HCT116 (cell line): ENCODE measurements at regions not wholly inside any gene's neighbourhood (a gene's known extent, or its start where the extent isn't known, plus 50 kb on each side); places are given as distances from the start of the nearest gene placed in this dataset.

Source experiments
- ATAC-seq: fragments of 200-7000 bp; cut with Tn5 transposase; 2 replicates; pipeline ENCODE4 v1.9.1; 2020; ENCODE audit warnings: mild to moderate bottlenecking, moderate library complexity
- BruUV-seq: library from RNA; stranded (reverse); fragments of 400-500 nt; replicated peaks from 2 replicates; lab custom pipeline; 2021; lab: Mats Ljungman, UMichigan
- CTCF ChIA-PET: fragments of 300-600 bp; sonication (Branson Sonifier 250); formaldehyde crosslinking; loops from one replicate; lab custom pipeline; 2021; ENCODE audit warnings: antibody characterized with exemption; lab: Charles Lee
- POLR2A ChIA-PET: fragments of 300-600, 350-600 bp; sonication (Branson Sonifier 250); formaldehyde crosslinking; loops from one replicate; lab custom pipeline; 2021; ENCODE audit warnings: antibody characterized with exemption; lab: Charles Lee
- RAD21 ChIA-PET, 2 experiments: fragments of 300-600 bp; sonication (Branson Sonifier 250); formaldehyde crosslinking; loops; one replicate each; lab custom pipeline; 2023; ENCODE audit warnings: low total read pairs in 2 of 2; ENCODE audit not compliant: uncharacterized antibody in 2 of 2, unreplicated experiment in 2 of 2, low non-redundant PET in 1 of 2; lab: Charles Lee
- DNase-seq: peaks from one replicate; pipeline ENCODE4 v3.0.0-alpha.2; 2010; ENCODE audit warnings: low read depth, low spot score
- H2AFZ ChIP-seq: fragments of 200-600 bp; shearing (Covaris generic), sonication (generic); 2 replicates; pipeline ENCODE4 v1.6.1; 2017; ENCODE audit warnings: low read depth, mixed run types, mixed read lengths, antibody characterized with exemption, low read length; ENCODE audit not compliant: poor library complexity, severe bottlenecking
- H3K27ac ChIP-seq: 2 replicates; pipeline ENCODE4 v1.5.1; 2012; ENCODE audit warnings: low read depth, low read length
- H3K27me3 ChIP-seq: fragments of 200-600 bp; sonication (generic); 2 replicates; pipeline ENCODE4 v1.6.1; 2016; ENCODE audit warnings: mixed run types, low read length, mixed read lengths; ENCODE audit not compliant: insufficient read depth
- H3K36me3 ChIP-seq, 2 experiments: fragments of 200-500 bp in 1 of 2; fragments of 200-600 bp in 1 of 2; sonication (Bioruptor generic) in 1 of 2; sonication (generic) in 1 of 2; 2 replicates each; pipeline versions ENCODE4 v1.5.1 to v1.6.1; 2014 to 2016; ENCODE audit warnings: low read length in 2 of 2, inconsistent platforms in 1 of 2, mixed read lengths in 1 of 2, mixed run types in 1 of 2; ENCODE audit not compliant: insufficient read depth in 2 of 2, control insufficient read depth in 1 of 2
- H3K4me1 ChIP-seq, 2 experiments: fragments of 200-600 bp in 1 of 2; sonication (generic) in 1 of 2; 2 replicates each; pipeline versions ENCODE4 v1.5.1 to v1.6.1; 2012 to 2017; ENCODE audit warnings: low read length in 2 of 2, inconsistent platforms in 1 of 2, mild to moderate bottlenecking in 1 of 2, mixed read lengths in 1 of 2, mixed run types in 1 of 2, moderate library complexity in 1 of 2; ENCODE audit not compliant: insufficient read depth in 2 of 2, control insufficient read depth in 1 of 2
- H3K4me2 ChIP-seq: fragments of 200-600 bp; sonication (generic); 2 replicates; pipeline ENCODE4 v1.6.1; 2017; ENCODE audit warnings: mixed run types, low read length, mixed read lengths
- H3K4me3 ChIP-seq, 2 experiments: fragments of 200-600 bp in 1 of 2; sonication (generic) in 1 of 2; replicated peaks in 1 of 2; 2 replicates each; pipeline ENCODE4 v1.5.1; 2011 to 2016; ENCODE audit warnings: low read length in 2 of 2, control low read depth in 1 of 2, low read depth in 1 of 2, mild to moderate bottlenecking in 1 of 2, mixed read lengths in 1 of 2, mixed run types in 1 of 2
- H3K79me2 ChIP-seq: fragments of 200-600 bp; sonication (generic); 2 replicates; pipeline ENCODE4 v1.6.1; 2017; ENCODE audit warnings: mild to moderate bottlenecking, mixed run types, low read length, moderate library complexity, mixed read lengths; ENCODE audit not compliant: insufficient read depth
- H3K9ac ChIP-seq: fragments of 200-600 bp; sonication (generic); 2 replicates; pipeline ENCODE4 v1.6.1; 2016; ENCODE audit warnings: low read length, mixed read lengths
- H3K9me2 ChIP-seq: fragments of 200-600 bp; sonication (generic), shearing (Covaris generic); 2 replicates; pipeline ENCODE4 v1.6.1; 2017; ENCODE audit warnings: mixed run types, mild to moderate bottlenecking, moderate library complexity; ENCODE audit not compliant: insufficient read depth
- H3K9me3 ChIP-seq, 2 experiments: fragments of 200-500 bp in 1 of 2; fragments of 200-600 bp in 1 of 2; sonication (Bioruptor generic) in 1 of 2; sonication (generic) in 1 of 2; 2 replicates each; pipeline ENCODE4 v1.6.1; 2014 to 2017; ENCODE audit warnings: low read length in 2 of 2, mixed read lengths in 2 of 2, inconsistent platforms in 1 of 2, low read depth in 1 of 2, mild to moderate bottlenecking in 1 of 2, mixed run types in 1 of 2, moderate library complexity in 1 of 2; ENCODE audit not compliant: control insufficient read depth in 1 of 2, insufficient read depth in 1 of 2
- H4K20me1 ChIP-seq: fragments of 200-600 bp; sonication (generic), shearing (Covaris generic); 2 replicates; pipeline ENCODE4 v1.6.1; 2017; ENCODE audit warnings: mixed run types, mild to moderate bottlenecking, moderate library complexity; ENCODE audit not compliant: insufficient read depth
- CBX3 ChIP-seq: IDR thresholded peaks from 2 replicates; pipeline ENCODE4 v1.6.1; 2012; ENCODE audit warnings: low read depth
- CEBPB ChIP-seq: IDR thresholded peaks from 2 replicates; pipeline ENCODE4 v1.6.1; 2012; ENCODE audit warnings: low read depth
- ELF1 ChIP-seq: IDR thresholded peaks from 2 replicates; pipeline ENCODE4 v1.6.1; 2012; ENCODE audit warnings: low read depth, borderline replicate concordance
- EZH2 ChIP-seq: fragments of 200-600 bp; sonication (generic); IDR thresholded peaks from 2 replicates; pipeline ENCODE4 v1.6.1; 2017; ENCODE audit warnings: antibody characterized with exemption, mixed run types
- FOSL1 ChIP-seq: IDR thresholded peaks from 2 replicates; pipeline ENCODE4 v1.6.1; 2012; ENCODE audit warnings: low read depth
- JUND ChIP-seq: IDR thresholded peaks from 2 replicates; pipeline ENCODE4 v1.6.1; 2012
- POLR2A ChIP-seq: IDR thresholded peaks from 2 replicates; pipeline ENCODE4 v1.7.0; 2011; ENCODE audit warnings: borderline replicate concordance; ENCODE audit not compliant: insufficient read depth, insufficient read length; ENCODE audit errors: extremely low read depth
- RAD21 ChIP-seq: IDR thresholded peaks from 2 replicates; pipeline ENCODE4 v1.6.1; 2012; ENCODE audit warnings: low read depth, mild to moderate bottlenecking
- SP1 ChIP-seq: IDR thresholded peaks from 2 replicates; pipeline ENCODE4 v1.6.1; 2012; ENCODE audit warnings: low read depth
- SRF ChIP-seq: IDR thresholded peaks from 2 replicates; pipeline ENCODE4 v1.6.1; 2012; ENCODE audit warnings: low read depth
- TCF7L2 ChIP-seq: IDR thresholded peaks from 2 replicates; pipeline ENCODE4 v1.7.0; 2011; ENCODE audit warnings: borderline replicate concordance, inconsistent platforms; ENCODE audit not compliant: insufficient read depth, insufficient read length; ENCODE audit errors: extremely low read depth
- ZNF274 ChIP-seq: fragments of 200-500 bp; sonication (Bioruptor generic); IDR thresholded peaks from 2 replicates; pipeline ENCODE4 v1.6.1; 2014; ENCODE audit warnings: mild to moderate bottlenecking, low read depth, low read length, inconsistent platforms
- intact Hi-C: fragments of 100-400 bp; cut with micrococcal nuclease; formaldehyde crosslinking; loops from 2 replicates; pipeline ENCODE4 v1.10.0; 2022
- TF ChIP-seq, protein P1 (sequence below): IDR thresholded peaks from 2 replicates; pipeline ENCODE4 v1.6.1; 2012
- TF ChIP-seq, protein P2 (sequence below): IDR thresholded peaks from 2 replicates; pipeline ENCODE4 v1.6.1; 2012
- TF ChIP-seq, protein P3 (sequence below): IDR thresholded peaks from 2 replicates; pipeline ENCODE4 v1.6.1; 2011; ENCODE audit warnings: mild to moderate bottlenecking, low read length, moderate library complexity; ENCODE audit not compliant: insufficient replicate concordance; ENCODE audit errors: extremely low read depth
- TF ChIP-seq, protein P4 (sequence below): IDR thresholded peaks from 2 replicates; pipeline ENCODE4 v1.6.1; 2012; ENCODE audit warnings: low read depth

DNA sequence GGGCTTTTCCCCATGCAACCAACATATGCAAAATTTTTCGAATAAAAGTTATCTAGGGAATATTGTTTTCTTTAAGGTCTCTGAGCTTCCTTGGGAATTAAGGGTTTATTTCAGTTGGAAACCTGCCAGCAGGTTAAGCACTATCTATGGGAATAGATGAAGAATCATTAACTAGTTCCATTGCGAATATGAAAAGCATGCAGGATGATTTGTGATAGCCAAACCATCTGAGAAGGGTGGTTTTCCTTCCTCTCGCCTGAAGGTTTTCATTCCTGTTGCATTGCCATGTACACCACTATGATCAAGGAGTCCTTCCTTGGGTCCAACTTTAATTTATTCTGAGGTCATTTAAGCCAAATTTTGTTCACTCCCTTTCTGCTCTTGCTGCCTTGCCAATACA lies 184.9 kb downstream of the NR2F2 start:
- Histone ChIP-seq H3K27ac (no peak overlapping the region), H3K79me2 (no peaks in the 10 kb centered on the region), H4K20me1 (no peaks in the 10 kb centered on the region), H3K4me3 (no peak overlapping the region), H3K9me3 (no peaks in the 10 kb centered on the region), H3K9me2 (no peaks in the 10 kb centered on the region), H3K4me2 (no peak overlapping the region), H2AFZ (no peak overlapping the region), H3K9ac (no peak overlapping the region), H3K4me1 (no peaks in the 10 kb centered on the region), H3K27me3 (peaks cover 42% of the 10 kb centered on the region), H3K36me3 (no peaks in the 10 kb centered on the region)
- ChIA-PET CTCF (no interaction called here), RAD21 (no interaction called here), POLR2A (no interaction called here)
- TF ChIP-seq TCF7L2 = no peak
- no peak for TF ChIP-seq SP1
- no peak for TF ChIP-seq CEBPB
- no peak for TF ChIP-seq SRF
- TF ChIP-seq, protein P1, sequence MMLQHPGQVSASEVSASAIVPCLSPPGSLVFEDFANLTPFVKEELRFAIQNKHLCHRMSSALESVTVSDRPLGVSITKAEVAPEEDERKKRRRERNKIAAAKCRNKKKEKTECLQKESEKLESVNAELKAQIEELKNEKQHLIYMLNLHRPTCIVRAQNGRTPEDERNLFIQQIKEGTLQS = no peak
- TF ChIP-seq JUND = no peak
- TF ChIP-seq FOSL1 = no peak
- TF ChIP-seq POLR2A = no peak
- TF ChIP-seq ELF1 = no peak
- TF ChIP-seq ZNF274 = no peak
- TF ChIP-seq, protein P2, sequence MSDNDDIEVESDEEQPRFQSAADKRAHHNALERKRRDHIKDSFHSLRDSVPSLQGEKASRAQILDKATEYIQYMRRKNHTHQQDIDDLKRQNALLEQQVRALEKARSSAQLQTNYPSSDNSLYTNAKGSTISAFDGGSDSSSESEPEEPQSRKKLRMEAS = no peak
- TF ChIP-seq CBX3 = no peak
- BruUV-seq = no TSS peak
- DNase-seq (no peak), ATAC-seq (no peak)
- intact Hi-C loops = no loop called here

DNA sequence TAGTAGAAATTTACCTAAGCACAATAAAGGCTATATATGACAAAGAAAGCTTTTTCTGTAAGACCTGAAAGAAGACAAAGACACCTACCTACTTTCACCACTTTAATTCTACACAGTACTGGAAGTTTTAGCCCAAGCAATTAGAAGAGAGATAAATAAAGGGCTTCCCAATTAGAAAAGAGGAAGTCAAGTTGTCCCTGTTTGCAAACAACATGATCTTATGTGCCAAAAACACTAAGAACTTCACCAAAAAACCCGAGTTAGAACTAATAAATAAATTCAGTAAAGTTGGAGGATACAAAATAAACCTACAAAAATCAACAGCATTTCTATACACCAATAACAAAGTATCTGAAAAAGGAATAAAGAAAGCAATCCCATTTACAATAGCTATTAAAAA lies 190.9 kb downstream of the NR2F2 start:
- no peaks in the 10 kb centered on the region for H3K9me3 ChIP-seq
- H3K9ac ChIP-seq = no peak overlapping the region
- ChIA-PET POLR2A (no interaction called here), CTCF (no interaction called here), RAD21 (no interaction called here)
- intact Hi-C loops = no loop called here
- H3K4me3 ChIP-seq = no peak overlapping the region
- H3K9me2 ChIP-seq = no peaks in the 10 kb centered on the region
- no peak for DNase-seq
- no peak overlapping the region for H3K27ac ChIP-seq
- no peak overlapping the region for H2AFZ ChIP-seq
- H3K27me3 ChIP-seq = peaks cover 20% of the 10 kb centered on the region
- no peak overlapping the region for H3K4me2 ChIP-seq
- H4K20me1 ChIP-seq = no peaks in the 10 kb centered on the region
- H3K79me2 ChIP-seq = no peaks in the 10 kb centered on the region
- no TSS peak for BruUV-seq
- no peaks in the 10 kb centered on the region; a peak in 1 of 4 replicates for H3K36me3 ChIP-seq
- ATAC-seq = no peak
- no peaks in the 10 kb centered on the region for H3K4me1 ChIP-seq
- TF ChIP-seq SRF (no peak), EZH2 (no peak), RAD21 (no peak)
- TF ChIP-seq, protein P3, sequence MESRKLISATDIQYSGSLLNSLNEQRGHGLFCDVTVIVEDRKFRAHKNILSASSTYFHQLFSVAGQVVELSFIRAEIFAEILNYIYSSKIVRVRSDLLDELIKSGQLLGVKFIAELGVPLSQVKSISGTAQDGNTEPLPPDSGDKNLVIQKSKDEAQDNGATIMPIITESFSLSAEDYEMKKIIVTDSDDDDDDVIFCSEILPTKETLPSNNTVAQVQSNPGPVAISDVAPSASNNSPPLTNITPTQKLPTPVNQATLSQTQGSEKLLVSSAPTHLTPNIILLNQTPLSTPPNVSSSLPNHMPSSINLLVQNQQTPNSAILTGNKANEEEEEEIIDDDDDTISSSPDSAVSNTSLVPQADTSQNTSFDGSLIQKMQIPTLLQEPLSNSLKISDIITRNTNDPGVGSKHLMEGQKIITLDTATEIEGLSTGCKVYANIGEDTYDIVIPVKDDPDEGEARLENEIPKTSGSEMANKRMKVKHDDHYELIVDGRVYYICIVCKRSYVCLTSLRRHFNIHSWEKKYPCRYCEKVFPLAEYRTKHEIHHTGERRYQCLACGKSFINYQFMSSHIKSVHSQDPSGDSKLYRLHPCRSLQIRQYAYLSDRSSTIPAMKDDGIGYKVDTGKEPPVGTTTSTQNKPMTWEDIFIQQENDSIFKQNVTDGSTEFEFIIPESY = no peak
- TF ChIP-seq, protein P4, sequence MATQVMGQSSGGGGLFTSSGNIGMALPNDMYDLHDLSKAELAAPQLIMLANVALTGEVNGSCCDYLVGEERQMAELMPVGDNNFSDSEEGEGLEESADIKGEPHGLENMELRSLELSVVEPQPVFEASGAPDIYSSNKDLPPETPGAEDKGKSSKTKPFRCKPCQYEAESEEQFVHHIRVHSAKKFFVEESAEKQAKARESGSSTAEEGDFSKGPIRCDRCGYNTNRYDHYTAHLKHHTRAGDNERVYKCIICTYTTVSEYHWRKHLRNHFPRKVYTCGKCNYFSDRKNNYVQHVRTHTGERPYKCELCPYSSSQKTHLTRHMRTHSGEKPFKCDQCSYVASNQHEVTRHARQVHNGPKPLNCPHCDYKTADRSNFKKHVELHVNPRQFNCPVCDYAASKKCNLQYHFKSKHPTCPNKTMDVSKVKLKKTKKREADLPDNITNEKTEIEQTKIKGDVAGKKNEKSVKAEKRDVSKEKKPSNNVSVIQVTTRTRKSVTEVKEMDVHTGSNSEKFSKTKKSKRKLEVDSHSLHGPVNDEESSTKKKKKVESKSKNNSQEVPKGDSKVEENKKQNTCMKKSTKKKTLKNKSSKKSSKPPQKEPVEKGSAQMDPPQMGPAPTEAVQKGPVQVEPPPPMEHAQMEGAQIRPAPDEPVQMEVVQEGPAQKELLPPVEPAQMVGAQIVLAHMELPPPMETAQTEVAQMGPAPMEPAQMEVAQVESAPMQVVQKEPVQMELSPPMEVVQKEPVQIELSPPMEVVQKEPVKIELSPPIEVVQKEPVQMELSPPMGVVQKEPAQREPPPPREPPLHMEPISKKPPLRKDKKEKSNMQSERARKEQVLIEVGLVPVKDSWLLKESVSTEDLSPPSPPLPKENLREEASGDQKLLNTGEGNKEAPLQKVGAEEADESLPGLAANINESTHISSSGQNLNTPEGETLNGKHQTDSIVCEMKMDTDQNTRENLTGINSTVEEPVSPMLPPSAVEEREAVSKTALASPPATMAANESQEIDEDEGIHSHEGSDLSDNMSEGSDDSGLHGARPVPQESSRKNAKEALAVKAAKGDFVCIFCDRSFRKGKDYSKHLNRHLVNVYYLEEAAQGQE = no peak
